ENCODE measurements at regions not wholly inside any gene's neighbourhood (a gene's known extent, or its start where the extent isn't known, plus 50 kb on each side); places are given as distances from the start of the nearest gene placed in this dataset.
A peak's percentile ranks its signal among the peaks of the same experiment; 100 is the strongest.
"Not testable (repeated sequence)": the region's sequence is repeated elsewhere in the genome, so short reads cannot be mapped to it uniquely, and the experiment has no call there.

DNA sequence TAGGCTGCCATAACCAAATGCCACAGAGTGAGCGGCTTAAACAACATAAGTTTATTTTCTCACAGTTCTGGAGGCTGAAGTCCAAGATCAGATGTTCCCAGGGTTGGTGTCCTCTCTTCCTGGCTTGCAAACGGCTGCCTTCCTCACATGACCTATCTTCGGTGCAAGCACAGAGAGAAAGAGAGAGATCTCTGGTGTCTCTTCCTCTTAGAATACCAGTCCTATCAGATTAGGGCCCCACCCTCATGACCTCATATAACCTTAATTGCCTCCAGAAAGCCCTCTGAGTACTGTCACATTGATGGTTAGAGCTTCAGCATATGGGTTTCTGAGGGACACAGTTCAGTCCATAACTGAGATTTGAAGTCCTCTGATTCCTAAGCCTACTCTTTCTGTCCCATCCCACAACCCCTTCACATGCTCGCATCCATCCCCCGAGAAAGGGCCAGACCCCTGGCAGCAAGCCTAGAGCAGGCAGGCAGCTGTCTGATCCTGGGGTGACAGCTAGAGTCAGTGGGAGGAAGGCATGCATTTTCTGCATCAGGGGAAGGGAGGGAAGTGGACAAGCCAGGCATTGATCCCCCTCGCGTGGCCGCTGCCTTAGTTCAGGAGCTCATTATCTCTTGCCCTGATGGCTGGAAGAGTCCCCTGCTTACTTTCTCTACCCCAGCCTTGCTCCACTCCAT, 114.1 kb downstream of the FAR1 start:
- no peak for DNase-seq (ENCODE audit: low read depth)

DNA sequence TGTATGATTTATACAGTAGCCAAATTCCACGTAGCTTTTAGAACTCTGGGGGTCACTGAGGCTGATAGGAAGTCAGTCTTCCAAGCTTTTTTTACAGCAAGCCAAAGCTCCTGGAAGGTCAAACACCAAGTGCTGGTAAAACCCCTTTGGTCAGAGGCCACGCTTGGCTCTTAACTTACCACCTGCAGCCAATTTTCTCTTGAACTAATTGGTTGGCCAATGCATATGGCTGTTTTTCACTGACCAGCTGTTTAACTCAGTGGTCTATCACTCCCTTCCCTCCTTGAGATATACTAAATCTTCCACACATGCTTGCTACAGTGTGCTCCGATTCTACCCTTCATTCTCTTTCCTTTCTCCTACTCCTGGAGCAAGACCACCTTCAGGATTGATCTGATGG, 116.0 kb downstream of the FAR1 start:
- DNase-seq (ENCODE audit: low read depth), result no peak

DNA sequence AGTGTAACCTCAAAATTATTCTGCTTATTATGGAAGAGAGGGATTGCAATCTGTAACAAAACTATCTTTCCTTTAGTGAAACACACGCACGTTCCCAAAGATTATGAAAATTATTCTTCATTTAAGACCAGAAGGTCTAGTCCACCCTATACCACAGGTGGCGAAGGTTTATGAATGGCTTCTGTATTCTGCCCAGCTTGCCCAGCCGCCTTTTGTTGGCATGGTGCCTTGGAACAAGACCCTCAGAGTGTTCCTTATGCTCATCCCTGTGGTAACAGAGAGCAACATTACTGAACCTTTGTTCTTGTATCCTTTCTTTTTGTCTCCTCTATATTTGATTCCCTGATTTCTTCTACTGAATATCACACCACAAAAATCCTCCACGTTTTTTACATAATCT, 116.4 kb downstream of the FAR1 start:
- DNase-seq (ENCODE audit: low read depth), result no peak

DNA sequence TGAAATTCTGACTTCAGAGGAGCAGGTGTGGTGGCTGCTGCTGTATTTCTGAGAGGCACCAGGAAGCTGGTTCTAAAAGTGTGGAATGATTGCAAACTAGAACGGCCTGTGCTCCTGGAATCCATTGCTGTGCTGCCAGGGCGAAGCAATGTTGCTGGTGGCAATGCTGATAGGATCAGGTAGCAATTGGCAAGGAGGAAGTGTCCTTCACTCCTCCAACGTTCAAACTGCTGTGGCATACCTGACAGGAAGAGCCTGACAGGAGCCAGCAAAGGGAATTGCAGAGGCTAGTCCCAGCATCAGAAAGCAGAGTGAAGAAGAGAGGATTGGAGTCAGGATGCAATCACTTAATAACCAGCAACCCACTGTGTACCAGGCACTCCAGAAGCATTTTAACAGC, 118.2 kb downstream of the FAR1 start:
- DNase-seq (ENCODE audit: low read depth), result no peak

DNA sequence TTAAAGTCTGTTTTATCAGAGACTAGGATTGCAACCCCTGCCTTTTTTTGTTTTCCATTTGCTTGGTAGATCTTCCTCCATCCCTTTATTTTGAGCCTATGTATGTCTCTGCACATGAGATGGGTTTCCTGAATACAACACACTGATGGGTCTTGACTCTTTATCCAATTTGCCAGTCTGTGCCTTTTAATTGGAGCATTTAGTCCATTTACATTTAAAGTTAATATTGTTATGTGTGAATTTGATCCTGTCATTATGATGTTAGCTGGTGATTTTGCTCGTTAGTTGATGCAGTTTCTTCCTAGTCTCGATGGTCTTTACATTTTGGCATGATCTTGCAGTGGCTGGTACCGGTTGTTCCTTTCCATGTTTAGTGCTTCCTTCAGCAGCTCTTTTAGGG, 129.1 kb downstream of the FAR1 start:
- DNase-seq (ENCODE audit: low read depth), result not testable (repeated sequence)

- DNase-seq (ENCODE audit: low read depth), result no peak
These were observed 132.4 kb downstream of the FAR1 start for GRCh38 chr11:13800901-13801300.

- DNase-seq (ENCODE audit: low read depth), result no peak
These were observed 144.2 kb upstream of the SPON1 start for GRCh38 chr11:13818325-13818724.

DNA sequence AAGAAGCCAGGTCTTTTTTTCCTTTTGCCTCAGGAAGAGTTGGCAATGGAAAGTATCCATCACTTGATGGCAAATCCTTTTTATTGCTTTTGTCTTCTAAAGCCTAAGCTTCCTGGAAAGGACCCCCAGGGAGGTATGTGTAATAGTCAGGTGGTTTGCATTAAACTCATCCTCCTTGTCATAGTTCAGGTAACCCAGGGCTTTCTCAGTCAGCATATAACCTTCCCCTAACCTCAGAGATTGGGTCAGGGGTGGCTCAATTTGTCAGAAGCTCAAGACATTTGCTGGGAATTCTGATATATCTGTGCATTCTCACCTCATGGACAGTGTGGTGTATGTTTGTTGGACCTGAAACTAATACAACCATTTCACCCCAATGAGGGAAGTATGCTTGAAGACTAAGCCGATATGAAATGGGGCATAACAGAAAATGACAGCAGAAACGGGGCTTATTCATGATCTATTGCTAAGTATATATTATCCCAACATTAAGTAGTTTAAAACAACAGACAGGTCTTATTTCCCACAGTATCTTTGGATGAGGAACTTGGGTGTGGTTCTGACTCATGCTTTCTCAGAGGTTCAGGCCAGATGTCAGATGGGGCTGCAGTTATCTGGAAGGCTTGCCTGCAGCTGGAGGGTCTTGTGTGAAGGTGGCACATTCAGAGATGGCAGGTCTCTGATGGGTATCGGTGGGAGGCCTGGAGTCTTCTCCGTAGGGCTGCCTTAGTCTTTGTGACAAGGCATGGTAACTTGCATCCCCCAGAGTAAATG, 135.8 kb upstream of the SPON1 start:
- peak; percentile 24 for DNase-seq (ENCODE audit: low read depth)

DNA sequence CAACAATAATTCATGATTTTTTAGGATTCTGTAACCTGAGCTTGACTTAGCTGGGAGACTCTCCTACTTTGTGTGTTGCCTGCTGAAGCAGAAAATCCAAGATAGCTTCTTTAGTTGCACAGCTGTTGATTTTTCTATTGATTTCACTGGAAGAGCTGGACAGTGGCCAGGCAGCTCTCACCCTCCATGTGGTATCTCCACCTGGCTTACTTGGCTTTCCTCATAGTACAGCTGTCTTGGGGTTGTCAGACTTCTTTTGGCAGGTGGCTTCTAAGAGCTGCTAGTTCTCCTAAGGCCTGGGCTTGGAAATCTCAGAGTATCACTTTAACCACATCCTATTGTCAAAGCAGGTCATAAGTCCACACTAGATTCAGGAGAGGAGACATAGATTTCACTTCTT, 130.8 kb upstream of the SPON1 start:
- DNase-seq (ENCODE audit: low read depth), result no peak

- no peak for DNase-seq (ENCODE audit: low read depth)
These were observed 128.1 kb upstream of the SPON1 start for GRCh38 chr11:13834463-13834862.

DNA sequence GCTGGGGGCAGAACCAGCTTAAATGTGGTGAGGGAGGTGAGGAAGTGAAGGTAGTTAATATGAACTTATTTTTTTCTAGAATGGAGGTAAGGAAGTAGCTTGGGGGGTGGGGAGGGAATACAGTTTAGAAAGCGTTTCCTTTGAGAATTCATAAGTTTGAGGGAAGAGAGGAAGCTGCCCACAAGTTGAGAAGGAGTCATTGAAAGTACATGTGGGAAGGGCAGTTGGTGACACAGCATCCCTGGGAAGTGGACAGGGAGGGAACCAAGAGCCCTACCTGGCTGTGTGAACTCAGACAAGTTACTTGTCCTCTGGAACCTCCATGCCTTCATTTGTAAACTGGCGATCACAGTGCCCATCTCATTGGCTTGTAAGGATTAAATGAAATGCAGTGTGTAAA, 125.9 kb upstream of the SPON1 start:
- peak; percentile 56 for DNase-seq (ENCODE audit: low read depth)

GRCh38 chr11:13837286-13837685, 125.2 kb upstream of the SPON1 start:
- peak; percentile 95 for DNase-seq (ENCODE audit: low read depth)

DNA sequence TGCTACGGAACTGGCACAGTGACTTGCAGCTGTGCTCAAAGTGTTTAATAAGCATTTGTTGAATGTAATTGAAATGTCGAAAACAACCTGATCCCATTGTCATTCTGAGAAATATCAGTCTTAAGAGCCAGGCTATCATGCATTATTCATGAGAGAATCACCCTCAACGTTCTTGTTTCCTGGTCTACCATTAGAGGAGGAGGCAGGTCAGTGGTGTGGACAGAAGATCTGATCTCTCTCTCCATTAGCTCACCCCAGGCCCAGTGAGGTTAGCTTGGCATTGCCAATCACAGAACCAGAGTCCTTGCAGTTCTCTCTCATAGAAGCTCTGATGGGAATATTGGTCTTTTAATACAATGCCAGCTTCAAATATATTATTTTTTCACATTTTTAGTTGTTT, 121.1 kb upstream of the SPON1 start:
- DNase-seq (ENCODE audit: low read depth), result no peak

GRCh38 chr11:13848031-13848430, 114.5 kb upstream of the SPON1 start:
- no peak for DNase-seq (ENCODE audit: low read depth)

DNA sequence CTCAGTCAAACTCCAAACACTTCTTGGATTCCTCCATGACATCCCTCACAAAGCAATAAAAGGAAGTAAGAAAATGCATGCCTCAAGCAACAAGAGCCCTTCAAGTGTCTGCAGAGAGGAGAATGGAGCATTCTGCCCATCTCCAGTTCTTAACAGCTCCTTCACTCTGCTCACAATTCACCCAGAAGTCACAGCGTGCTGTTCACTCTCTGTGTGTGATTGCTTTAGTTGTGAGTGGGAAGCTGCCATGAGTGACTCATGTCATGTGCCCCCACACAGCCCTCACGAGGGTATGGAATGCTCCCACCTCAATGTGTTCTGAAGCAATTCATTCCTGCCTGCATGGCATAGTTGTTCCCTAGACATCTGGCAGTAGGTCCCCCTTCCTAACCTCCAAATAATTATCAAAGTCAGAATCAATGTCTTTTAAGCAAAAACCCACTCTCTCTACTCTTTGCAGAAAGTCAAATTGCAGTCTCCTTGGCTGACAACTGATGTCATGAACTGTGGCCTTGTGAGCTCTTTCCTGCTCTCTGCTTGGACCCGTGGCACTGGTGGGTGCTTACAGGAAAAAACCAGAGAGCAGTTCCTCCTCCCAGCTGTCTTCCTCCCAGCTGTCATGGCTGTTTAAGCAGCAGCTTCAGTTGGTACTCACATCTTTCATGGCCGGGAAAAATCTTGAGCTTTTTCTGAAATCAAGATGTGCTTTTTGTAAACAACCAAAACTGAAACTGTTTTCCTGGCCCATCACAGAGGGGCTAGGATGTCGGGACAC, 112.1 kb upstream of the SPON1 start:
- DNase-seq (ENCODE audit: low read depth), result no peak

DNA sequence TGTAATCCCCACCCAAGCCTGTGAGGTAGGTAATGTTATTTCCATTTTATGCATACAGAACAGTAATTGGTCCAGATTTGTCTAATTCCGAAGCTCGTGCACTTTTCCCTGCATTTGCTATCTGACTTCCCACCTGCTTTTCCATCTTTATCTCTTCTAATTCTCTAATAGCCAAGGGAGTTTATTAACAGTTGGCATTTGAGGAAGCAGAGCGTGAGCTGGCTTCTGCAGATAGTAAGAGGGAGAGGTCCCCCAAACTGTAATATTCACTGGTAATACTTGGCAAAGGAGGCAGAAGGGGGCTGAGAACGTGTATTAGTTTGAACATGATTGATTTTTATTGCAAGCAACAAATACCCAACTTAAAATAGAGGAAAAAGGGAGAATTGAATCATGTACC, 110.8 kb upstream of the SPON1 start:
- DNase-seq (ENCODE audit: low read depth), result no peak

DNA sequence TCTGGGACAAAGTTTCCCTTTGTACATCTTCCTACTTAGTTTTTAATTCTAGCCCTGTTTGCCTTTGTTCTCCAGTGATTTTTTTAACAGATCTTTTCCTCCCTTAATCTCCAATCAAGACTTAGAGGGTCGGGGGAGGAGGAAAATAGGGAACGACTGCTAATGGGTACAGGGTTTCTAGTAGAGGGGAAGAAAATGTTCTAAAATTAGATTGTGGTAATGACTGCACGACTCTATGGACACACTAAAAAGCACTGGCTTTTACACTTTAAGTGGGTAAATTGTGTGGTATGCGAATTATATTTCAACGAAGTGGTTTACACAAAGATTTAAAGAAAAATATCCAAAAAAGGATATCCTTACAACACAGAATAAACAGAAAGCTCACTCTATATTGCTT, 110.0 kb upstream of the SPON1 start:
- DNase-seq (ENCODE audit: low read depth), result no peak

DNA sequence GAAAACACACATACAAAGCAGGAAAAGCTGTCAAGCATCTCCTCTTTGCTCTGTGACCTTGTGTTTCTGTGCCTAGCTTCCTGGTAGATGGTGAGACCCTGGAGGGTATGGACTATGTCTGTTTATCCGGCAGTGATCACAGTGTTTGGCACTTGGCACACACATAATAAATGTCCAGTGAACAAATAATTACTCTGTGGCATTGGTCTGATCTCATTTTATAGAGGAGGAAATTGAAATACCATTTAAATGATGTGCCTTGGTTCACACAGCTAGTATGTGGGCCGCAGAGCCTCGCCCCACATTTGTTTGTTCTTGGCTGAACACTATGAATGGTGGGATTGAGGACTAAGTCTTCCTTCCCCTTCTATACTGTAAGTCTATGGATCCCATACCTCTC, 104.7 kb upstream of the SPON1 start:
- DNase-seq (ENCODE audit: low read depth), result no peak

DNA sequence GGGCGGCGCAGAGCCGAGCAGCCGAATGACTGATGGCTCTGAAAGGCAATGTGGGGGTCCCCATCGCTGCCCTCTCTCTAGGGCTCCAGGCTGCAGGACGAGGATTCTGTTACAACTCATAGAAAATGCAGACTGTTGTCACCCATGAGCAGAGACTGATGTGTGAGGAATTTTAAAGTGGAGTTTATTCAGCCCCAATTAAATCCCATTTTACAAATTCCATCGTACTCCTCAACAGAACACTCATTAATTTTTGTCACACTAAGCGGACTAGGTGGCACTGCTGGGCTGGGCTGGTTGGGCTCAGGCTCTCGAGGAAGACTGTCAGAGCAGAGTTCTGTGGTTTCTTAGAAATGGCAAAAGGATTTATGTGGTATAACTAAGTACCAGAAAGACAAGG, 102.6 kb upstream of the SPON1 start:
- no peak for DNase-seq (ENCODE audit: low read depth)

GRCh38 chr11:13861411-13861810, 101.1 kb upstream of the SPON1 start:
- DNase-seq (ENCODE audit: low read depth), result no peak

GRCh38 chr11:13862845-13863392, 99.6 kb upstream of the SPON1 start:
- peak; percentile 6 for DNase-seq (ENCODE audit: low read depth)

DNA sequence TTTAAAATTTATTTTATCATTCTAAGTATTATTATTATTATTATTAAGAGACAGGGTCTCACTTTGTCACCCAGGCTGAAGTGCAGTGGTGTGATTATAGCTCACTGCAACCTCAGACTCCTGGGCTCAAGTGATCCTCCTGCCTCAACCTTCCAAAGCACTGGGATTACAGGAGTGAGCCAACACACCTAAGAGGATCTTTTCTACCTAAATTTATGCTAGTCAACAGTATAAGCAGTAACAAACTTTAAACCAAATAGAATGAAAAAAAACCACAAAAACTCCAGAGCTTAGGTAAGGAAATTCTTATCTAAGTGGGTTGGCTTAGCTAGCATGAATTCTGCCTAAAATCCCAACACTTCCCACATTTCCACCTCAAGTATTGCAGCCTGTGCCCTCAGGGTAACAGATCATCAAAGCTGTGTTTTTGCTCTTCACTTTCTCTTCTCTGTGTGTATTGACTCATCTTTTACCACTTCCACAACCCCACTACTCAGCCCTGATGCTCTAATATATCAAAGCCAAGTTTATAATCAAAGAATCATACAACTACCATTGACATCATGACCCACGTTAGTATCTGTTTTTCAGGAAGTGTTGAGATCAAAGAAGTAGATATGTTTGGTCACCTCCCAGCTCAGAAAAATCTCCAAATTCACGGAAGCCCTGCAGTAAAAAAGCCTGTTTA, 93.7 kb upstream of the SPON1 start:
- DNase-seq (ENCODE audit: low read depth), result peak; percentile 82
